ENCODE measurements at regions not wholly inside any gene's neighbourhood (a gene's known extent, or its start where the extent isn't known, plus 50 kb on each side); places are given as distances from the start of the nearest gene placed in this dataset.

GRCh38 chr4:137722910-137723309, 190.6 kb upstream of the PCDH18 start (continued):
- TF ChIP-seq ZBTB33 (IDR thresholded peaks at IDR 0.05) (no peak), NR2F2 (IDR thresholded peaks at IDR 0.05) (no peak), FOXA1 (IDR thresholded peaks at IDR 0.05) (no peak)

- H3K27me3 ChIP-seq (ENCODE audit: control insufficient read depth in 4 of 4, insufficient read depth in 4 of 4, low read length in 3 of 4), result no peaks in the 10 kb centered on the region
- DNase-seq (ENCODE audit: low spot score), result no peak
- no peaks in the 10 kb centered on the region for H3K36me3 ChIP-seq (ENCODE audit: control insufficient read depth in 4 of 4, insufficient read depth in 3 of 4, low read depth in 1 of 4, low read length in 3 of 4)
- 62% methylated on average over 2 of the region's 2 CpGs for WGBS
- H3K9me3 ChIP-seq (ENCODE audit: control insufficient read depth in 4 of 4, low read length in 3 of 4), result no peaks in the 10 kb centered on the region
- no peaks in the 10 kb centered on the region for H3K4me1 ChIP-seq (ENCODE audit: control insufficient read depth in 4 of 4, insufficient read depth in 4 of 4, low read length in 3 of 4)
- no peak overlapping the region for H3K9ac ChIP-seq (ENCODE audit: low read depth in 1 of 2, low read length in 2 of 2)
- H3K4me3 ChIP-seq (ENCODE audit: low read depth in 1 of 3, low read length in 3 of 3), result no peak overlapping the region
- H3K27ac ChIP-seq (ENCODE audit: low read depth in 1 of 2, low read length in 2 of 2), result no peak overlapping the region
- no peak for TF ChIP-seq ZBTB33 (IDR thresholded peaks at IDR 0.05)
- TF ChIP-seq GABPA (IDR thresholded peaks at IDR 0.05 in 1 of 2, conservative IDR thresholded peaks at IDR 0.05 in 1 of 2), result no peak
- TF ChIP-seq TAF1 (conservative IDR thresholded peaks at IDR 0.05), result no peak
- TF ChIP-seq FOXA2 (IDR thresholded peaks at IDR 0.05), result no peak
- no peak for TF ChIP-seq YY1 (IDR thresholded peaks at IDR 0.05)
- TF ChIP-seq EGR1 (IDR thresholded peaks at IDR 0.05; ENCODE audit: low read depth in 2 of 2), result no peak
- TF ChIP-seq, protein P1, sequence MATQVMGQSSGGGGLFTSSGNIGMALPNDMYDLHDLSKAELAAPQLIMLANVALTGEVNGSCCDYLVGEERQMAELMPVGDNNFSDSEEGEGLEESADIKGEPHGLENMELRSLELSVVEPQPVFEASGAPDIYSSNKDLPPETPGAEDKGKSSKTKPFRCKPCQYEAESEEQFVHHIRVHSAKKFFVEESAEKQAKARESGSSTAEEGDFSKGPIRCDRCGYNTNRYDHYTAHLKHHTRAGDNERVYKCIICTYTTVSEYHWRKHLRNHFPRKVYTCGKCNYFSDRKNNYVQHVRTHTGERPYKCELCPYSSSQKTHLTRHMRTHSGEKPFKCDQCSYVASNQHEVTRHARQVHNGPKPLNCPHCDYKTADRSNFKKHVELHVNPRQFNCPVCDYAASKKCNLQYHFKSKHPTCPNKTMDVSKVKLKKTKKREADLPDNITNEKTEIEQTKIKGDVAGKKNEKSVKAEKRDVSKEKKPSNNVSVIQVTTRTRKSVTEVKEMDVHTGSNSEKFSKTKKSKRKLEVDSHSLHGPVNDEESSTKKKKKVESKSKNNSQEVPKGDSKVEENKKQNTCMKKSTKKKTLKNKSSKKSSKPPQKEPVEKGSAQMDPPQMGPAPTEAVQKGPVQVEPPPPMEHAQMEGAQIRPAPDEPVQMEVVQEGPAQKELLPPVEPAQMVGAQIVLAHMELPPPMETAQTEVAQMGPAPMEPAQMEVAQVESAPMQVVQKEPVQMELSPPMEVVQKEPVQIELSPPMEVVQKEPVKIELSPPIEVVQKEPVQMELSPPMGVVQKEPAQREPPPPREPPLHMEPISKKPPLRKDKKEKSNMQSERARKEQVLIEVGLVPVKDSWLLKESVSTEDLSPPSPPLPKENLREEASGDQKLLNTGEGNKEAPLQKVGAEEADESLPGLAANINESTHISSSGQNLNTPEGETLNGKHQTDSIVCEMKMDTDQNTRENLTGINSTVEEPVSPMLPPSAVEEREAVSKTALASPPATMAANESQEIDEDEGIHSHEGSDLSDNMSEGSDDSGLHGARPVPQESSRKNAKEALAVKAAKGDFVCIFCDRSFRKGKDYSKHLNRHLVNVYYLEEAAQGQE (IDR thresholded peaks at IDR 0.05), result no peak
- TF ChIP-seq CTCF (IDR thresholded peaks at IDR 0.05; ENCODE audit: low read depth, low read length, missing input control), result no peak
- no peak for TF ChIP-seq HNF4A (conservative IDR thresholded peaks at IDR 0.05)
- no peak for TF ChIP-seq SP1 (IDR thresholded peaks at IDR 0.05)
- TF ChIP-seq FOXA1 (IDR thresholded peaks at IDR 0.05), result no peak
Measured at GRCh38 chr4:137711502-137711901, 179.2 kb upstream of the PCDH18 start.

Measured in liver (tissue), 8 donors.